ENCODE measurements at regions not wholly inside any gene's neighbourhood (a gene's known extent, or its start where the extent isn't known, plus 50 kb on each side); places are given as distances from the start of the nearest gene placed in this dataset.
A peak's percentile ranks its signal among the peaks of the same experiment; 100 is the strongest.

DNA sequence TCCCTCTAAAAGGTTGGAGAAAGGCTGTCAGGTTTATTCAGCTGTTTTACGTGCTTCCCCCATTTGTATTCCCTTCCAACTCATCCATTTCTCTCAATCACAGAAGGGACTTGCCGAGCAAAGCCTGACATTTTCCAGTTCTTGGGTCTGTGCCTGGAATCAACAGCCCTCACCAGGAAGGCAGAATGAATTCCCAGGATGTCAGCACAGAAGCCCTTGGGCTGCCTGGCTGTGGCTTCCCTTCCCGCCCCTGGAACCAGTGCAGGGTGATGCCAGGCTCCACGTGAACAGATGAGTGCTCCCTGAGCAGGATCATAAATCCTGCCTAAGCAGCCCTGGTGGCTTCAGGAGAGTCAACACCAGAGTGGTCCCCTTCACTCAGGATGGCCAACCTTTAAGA lies 86.1 kb upstream of the CD83 start:
- no peak for DNase-seq (ENCODE audit: low read depth)

DNA sequence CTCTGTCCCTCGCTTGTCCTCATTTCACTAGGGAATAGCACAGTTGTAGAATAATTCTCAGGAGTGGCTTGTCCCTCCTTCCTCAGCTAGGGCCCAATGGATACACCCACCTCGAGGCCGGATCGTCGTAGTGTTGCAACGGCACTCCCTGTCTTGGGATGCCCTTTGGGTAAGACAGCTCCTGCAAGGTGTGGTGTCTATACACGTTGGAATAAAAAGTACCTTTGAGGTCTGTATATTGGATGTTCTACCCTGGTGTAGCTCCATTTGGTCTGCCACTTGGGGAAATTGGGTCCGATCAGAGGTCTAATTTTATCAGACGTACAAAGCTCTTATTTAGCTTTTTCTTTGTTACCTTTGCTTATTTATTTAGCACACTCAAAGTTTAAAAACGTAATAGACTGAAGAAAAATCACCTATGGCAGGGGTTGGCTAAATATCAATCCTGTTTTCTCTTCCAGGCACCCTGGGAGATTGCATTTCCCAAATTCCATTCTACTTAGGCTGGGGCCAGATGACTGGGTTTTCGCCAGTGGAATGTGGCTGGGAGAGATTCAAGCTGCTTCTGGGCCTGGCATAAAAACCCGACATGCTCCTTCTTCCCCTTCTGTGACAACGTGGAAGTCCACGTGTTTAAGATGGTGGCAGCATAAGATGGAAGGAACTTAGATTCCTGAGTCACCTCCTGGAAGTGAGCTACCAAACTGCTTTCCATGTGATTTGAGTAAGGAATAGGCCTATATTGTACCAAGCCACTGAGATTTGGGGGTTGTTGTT lies 82.3 kb upstream of the CD83 start:
- no peak for DNase-seq (ENCODE audit: low read depth)

DNA sequence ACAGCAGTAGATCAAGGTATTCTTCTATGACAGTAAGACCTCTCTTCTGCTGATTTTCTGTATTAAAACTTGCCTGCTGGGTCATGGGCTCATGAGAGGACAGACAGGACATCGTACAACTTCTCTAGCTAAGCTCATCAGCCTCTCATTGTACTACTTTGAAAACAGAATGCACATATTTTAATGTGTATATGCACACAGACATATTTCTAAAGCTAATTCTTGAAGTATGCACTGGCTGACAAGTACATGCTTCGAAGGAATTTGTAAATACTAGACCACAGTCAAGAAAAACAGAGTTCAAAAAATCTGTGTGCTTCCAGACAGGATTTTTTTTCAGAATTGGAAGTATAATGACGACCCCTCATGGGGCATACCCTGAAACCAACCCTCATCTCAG lies 81.7 kb upstream of the CD83 start:
- DNase-seq (ENCODE audit: low read depth): no peak

DNA sequence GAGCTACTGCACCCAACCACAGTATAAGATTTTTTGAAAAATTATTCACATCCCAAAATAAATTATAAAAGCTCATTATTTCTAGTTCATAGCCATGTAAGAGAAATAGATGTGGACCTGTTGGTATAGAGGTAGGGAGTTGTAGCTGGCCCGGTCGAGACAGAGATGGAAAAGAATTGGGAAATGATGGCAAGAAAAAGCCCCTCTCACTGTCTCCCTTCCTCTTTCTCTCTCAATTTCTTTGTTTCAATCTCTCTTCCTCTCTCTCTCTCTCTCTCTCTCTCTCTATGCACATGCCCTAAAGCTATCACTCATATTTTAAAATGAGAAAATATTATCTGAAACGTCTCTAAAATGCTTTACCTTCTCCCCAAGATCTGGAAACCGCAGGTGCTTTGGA lies 80.7 kb upstream of the CD83 start:
- no peak for DNase-seq (ENCODE audit: low read depth)

DNA sequence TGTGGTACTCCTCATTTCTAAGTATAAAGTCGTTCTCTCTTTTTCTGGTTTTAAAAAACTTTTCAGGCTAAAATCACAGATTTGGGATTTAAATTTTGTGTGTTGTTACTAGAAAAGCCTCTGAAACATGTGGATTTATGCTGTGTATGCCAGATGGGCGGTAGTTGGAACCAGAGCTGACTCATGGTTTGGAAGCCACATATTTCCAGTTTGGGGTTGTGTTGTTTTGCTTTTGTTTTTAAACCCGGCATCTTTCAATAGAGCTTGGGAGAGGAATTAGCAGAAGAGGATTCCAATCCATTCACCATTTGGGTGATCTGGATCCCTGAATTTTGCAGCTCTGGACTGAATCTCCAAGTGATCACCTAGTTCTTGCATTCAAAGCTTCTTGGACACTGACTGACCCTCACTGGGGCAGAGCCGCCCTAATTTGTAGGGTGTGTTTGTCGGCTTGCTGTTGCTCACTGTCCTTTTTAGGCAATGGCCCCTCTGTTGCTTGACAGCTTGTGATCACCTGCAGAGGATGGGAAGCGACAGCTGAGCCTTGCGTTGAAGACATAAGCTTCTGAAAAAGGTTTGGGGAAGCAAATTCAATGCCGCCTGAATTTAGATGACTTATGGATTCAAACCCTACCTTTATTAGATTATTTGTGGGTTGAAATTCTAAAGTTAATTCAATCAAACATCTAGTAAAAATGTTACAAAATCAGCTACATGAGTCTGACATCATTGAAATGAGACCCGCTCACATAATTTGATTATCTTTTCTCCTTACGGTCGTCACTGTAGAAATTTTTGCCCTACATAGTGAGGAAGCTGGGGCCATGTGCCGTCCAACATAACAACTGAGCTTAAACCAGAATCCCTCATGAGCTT lies 79.9 kb upstream of the CD83 start:
- DNase-seq (ENCODE audit: low read depth): no peak

DNA sequence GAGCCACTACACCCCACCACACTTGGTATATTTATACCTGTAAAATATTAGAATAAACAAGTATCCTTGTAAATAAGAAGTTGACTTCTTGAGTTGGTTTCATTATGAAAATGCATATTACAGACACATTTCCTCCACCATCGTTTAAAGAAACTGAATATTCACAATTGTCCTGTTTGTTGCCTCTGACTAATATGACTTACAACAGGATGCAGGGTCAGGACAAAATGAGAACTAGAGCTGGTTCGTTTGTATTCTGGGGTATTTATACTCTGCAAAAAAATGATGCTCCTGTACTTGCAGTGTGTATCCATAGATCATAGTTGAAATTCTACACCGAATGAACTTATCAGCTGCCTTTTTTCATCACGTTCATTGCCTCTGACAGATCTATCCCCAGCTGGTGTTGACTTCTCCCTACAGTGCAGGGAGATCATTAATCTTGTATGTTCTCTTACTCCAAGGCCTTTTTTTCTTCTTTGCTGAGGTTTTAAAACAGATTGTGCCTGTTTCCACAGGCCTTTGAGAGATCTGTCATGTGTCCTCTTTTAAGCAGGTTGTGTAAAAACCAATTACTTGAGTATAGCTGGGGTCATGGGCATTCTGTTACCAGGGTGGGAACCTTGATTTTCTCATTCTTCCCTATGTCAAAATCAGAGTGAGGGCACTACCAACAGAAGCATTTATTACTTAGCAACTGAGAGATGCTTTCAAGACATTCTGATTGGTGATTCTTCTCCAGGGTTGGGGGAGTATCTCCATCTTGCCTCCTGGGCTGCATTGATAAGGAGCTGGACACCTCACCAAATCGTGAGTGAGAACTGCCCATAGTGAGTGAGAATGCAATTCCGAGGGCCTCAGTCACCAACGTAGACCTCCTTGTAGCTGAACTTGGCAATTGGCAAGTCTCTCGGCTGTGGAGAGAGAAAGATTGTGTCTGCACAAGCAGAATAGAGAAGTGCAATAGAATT lies 78.8 kb upstream of the CD83 start:
- no peak for DNase-seq (ENCODE audit: low read depth)

DNA sequence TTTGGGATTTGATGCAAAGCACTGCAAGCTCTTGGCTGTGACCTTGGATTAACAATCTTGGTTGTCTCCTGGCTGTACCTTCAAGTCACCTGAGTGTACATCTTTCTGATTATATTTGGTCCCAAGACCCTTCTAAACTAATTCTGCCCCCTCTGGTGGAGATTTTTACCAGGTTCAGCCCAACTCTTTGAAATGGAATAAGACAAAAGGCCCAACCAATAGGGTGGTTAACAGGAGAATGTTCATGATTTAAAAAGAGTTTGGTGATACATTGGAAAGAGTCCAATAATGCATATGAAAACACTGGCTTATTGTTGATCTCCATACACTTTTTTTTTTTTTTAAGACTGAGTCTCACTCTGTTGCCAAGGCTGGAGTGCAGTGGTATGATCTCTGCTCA lies 77.5 kb upstream of the CD83 start:
- DNase-seq (ENCODE audit: low read depth): no peak

DNA sequence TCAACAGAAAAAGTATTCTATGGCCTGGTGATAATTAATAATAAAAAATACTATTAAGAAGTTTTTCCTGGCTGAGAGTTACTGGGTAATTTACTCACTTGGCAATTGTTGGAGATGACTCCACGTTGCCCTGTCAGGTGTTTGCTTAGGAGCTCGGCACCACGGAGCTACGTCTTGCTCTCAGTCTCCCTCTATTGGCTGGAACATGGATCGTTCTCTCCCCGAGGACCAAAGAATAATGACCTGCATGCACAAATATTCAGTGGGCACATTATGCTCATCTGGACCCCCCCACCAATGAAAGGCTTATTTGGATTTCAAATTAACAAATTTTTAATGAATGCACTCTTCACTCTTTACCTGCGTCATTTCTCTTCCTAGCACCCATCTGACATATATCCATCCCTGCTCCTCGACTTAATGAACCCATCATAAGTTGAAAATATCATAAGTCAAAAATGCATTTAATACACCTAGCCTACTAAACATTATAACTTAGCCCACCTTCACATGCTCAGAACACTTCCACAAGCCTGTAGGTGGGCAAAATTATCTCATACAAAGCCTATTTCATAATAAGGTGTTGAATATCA lies 71.0 kb upstream of the CD83 start:
- peak; percentile 9 for DNase-seq (ENCODE audit: low read depth)

DNA sequence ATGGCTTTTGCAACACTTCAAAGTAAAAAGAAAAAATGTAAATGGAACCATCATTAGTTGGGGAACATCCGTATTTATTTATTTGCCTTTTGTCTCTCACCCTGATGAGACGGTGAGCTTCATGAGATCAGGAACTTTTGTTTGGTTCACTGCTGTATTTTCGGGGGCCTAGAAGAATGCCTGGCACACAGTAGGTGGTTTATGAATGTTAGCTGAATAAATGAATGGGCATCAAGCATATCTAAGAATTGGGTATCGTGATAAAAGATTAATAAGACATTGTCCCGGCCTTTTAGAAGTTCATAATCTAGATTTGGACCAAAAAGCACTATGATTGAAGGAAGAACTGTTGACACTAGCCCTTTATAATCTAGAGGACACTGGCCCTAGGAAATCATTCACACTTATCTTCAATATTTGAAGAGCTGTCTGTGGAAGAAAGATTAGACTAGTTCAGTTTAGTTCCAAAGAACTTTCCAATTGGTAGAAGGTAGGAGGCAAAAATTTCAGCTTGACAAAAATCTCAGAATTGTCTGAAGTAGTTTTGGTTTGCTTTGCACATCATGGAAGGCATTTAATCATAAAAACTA lies 70.3 kb upstream of the CD83 start:
- DNase-seq (ENCODE audit: low read depth): no peak

DNA sequence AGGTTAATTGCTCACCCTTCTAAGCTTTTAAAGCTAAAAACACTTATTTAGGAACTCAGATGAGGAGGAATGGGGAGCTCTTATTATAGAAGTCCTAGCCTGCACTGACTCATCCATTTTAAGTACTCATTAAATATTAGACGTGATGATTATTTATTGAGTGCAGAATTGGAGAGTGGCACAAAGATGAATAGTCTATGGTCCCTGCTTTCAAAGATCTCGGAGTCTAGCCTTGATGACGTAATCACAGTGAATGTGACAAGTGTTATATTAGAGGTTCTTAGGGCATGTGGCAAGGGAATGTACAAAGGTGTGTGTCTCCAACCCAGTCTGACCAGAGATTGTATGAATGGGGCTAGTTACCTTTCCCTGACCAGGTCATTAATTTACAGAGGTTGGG lies 68.7 kb upstream of the CD83 start:
- no peak for DNase-seq (ENCODE audit: low read depth)

DNA sequence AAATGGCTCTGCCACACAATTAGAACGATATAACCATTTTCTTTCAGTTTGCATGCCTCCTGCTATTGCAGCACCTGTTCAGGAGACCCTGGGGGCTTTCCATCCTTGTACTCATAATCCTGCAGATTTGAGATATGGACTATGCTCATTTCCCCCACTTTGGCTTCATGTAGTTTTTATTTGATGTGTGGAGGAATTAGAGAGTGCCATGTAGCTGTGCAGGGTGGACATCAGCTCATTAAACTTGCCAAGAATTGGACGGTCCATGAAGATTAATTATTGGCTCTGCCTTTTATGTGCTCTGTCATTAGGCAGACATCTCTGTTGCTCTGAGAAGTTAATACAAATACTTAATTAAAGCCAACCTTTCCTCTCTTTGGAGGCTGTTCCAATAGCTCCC lies 66.2 kb upstream of the CD83 start:
- no peak for DNase-seq (ENCODE audit: low read depth)

DNA sequence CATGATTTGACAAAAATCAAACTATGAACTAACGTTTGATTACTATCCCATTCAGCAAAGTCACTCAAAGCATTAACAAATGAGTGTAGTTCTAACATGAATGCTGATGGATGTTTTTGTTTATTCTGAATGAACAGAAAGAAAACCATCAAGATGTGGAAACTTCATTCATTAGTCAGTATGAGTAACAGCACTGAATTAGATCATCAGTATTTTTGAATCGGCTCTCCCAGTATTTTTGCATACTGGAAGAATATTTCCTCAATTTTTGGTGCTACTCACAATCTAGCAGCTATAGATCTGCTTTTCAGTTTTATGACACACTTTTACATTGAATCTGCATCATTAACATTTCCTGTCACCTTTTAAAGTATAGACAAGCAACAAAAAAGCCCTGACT lies 63.8 kb upstream of the CD83 start:
- DNase-seq (ENCODE audit: low read depth): no peak

DNA sequence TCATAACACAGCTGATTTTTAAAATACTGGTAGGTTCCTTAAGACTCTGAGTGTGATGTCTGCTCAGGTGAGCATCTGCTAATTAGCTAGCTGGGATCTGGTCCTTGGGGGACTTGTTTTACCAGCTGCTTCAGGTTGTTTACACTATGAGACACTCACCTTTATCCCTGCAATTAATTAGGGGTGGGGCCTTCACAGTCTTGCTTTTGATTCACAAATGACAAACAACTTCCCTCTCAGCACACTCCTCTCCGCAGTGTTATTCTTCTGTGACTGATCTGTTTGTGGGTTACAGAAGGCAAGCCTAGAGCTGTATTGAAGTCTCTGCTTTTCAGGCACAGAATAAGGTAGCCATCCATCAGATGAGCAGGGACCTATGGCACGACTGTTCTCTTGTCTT lies 62.0 kb upstream of the CD83 start:
- no peak for DNase-seq (ENCODE audit: low read depth)

DNA sequence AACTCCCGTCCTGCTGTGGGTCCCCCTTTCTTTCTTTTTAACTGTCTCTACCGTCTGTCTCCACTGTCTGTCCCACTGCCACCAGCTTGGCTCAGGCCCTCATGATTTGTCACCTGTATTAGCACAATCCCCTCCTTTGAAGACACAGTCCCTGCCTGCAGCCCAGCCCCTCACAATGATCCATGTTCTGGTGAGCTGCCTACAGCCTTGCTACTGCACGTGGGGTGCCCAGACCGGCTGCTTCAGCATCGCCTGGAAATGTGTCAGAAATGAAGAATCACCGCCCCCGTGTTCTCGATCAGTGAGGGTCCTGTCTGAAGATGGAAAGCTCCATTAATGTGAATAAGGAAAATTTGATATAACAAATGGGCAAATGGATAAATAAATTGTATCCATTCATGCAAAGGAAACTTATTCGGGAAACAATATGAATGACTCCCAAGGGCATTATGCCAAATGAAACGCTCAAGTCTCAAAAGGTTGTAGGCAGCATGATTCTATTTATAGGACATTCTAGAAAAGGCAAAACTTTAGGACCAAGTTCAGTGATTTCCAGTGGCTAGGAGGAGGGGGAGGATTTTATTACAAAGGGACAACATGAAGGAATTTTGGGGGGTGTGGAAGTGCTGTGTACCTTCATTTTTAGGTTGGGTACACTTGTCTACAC lies 59.4 kb upstream of the CD83 start:
- DNase-seq (ENCODE audit: low read depth): no peak

DNA sequence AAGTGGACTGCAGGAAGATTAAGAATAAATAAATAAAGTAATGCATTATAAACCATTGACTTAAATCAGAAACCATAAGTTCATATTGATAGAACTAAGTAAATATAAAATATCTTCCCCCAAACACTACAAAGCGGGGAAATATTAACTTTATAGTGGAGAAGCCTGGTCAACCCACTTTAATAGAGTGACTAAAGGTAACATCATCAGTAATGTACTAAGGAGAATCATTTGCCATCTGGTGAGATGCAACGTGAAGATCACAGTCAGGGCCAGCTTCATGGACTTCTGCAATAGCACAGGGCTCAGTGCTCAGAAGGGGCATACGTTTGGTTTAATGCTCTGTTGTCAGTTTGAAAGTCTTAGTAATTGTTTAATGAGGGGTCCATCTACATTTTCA lies 58.8 kb upstream of the CD83 start:
- no peak for DNase-seq (ENCODE audit: low read depth)

DNA sequence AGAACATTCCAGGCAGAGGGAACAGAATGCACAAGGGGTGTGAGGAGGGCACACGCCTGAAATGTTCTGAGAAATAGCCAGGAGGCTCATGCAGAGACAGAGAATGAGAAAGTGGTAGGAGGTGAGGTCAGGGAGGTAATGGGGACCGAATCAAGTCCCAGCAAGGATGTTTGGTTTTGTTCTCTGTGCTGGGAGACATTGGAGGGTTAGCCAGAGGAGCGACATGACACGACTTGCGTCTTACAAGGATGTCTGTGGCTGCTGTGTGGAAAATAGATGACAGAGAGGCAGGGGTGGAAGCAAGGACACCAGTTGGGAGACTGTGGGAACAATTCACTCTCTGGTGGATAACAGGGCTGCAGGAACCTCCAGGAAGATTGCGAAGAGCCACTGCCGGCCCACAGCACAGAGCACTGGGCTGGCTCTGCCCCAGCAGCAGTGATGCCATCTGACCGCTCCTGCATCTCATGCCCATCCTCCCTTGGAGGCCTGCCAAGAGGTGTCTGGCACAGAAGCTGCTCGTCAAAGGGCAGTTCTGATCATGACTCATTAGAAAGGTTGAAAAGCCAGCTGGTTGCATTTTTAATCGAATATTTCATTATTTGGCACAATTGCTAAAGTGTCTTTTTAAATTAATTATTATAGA lies 57.7 kb upstream of the CD83 start:
- no peak for DNase-seq (ENCODE audit: low read depth)

DNA sequence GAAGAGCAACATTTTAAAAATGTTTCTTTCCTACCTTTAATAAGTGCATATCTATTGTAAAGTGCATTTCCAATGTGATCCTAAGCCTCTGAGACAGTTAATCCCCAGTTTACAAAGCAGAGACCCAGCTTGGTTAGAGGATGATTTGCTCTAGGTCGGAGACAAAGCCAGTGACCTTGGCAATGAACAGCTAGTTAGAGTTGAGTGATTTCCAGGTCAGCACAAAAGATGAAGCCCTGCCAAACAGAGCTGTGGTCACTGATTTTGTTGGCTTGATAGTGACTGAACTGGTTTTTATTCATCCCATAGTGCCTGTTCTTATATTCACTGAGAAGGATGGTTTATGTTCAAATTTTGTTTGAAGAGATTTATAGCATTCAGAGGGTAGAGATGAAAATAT lies 56.6 kb upstream of the CD83 start:
- DNase-seq (ENCODE audit: low read depth): no peak

DNA sequence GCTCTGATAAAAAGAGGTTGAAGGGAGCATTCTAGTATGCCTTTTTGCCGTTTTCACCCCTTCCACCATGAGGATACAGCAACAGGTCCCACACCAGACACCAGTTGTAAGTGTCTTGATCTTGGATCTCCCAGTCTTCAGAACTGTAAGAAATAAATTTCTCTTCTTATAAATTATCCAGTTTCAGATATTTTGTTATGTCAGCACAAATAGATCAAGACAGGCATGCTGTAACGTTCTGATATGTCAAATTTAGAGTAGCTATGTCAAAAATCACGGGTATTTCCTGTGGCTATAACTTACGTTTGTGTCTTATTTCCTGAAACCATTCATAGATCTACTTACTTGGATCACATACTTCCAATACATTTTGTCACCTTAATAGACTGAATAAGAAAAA lies 55.9 kb upstream of the CD83 start:
- no peak for DNase-seq (ENCODE audit: low read depth)

DNA sequence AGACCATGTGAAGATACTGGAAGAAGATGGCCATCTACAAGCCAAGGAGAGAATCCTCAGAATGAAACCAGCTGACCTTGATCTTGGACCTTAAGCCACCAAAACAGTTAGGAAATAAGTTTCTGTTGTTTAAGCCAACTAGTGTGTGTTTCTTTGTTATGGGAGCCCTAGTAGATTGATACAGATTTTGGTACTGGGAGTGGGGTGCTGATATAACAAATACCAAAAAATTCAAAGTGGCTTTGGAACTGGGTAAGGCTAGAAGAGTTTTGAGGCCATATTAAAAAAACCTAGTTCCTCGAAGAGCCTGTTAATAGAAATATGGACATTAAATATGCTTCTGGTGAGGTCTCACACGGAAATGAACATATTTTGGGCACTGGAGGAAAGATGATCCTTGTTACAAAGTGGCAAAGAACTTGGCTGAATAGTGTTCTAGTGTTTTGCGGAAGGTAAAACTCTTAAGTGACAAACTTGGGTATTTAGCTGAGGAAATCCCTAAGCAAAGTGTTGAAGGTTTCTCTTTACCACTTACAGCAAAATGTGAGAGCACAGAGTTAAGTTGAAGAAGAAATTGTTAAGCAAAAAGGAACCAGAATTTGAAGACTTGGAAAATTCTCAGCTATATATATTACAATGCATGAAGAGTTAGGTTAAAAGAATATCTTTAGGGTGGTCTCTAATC lies 55.1 kb upstream of the CD83 start:
- DNase-seq (ENCODE audit: low read depth): no peak

DNA sequence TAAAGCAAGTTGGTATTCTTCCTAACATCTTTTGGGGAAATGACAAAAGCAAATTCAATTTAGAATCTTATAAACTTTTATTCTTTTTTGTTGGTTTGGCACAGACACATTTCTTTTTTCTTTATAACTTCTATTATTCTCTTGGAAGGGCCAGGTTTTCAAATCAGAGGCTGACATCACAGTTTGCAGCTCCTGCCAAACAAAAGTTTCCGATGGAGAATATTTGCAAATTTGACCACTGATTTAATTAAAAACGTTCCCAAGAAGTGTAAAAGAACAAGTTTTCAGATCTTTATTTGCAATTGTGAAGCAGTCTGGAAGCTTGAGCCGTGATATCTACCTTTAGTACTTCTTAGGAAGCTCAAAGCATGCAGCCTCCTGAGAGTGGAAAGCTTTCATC lies 53.8 kb upstream of the CD83 start:
- no peak for DNase-seq (ENCODE audit: low read depth)
